ENCODE measurements at regions not wholly inside any gene's neighbourhood (a gene's known extent, or its start where the extent isn't known, plus 50 kb on each side); places are given as distances from the start of the nearest gene placed in this dataset.

DNA sequence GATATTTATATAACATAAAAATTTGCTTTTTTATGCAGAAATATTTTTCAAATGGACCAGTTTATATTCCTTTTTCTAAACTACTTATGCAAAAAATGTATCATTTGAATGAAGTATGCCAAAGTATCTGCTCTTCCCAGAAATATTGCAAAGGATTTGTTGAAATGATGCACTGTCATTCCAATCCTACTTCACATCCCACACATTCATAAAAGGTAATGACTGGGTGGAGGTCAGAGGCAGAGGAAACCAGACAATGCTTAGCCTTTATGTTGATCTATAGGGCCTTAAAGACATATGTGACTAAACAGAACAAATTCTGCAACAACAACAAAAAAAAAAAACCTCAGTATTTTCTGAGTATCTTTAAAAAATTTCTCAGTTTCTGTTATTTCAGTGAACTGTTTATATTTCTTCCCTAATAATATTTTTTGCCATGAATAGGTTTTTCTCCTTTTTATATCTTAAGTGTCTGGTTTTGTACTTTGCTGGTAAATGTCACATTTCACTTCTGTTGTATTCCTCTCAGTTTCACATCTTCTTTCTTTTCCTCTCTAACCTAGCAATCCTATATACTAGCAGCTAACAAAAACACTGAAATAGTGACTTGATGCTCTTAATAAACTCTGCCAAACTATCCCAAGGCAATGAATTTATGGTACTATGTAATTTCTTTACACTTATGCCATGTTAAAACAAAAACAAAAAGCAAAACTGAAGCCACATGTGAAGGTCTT, 374.1 kb downstream of the BCKDHB start:
- no peak for DNase-seq

DNA sequence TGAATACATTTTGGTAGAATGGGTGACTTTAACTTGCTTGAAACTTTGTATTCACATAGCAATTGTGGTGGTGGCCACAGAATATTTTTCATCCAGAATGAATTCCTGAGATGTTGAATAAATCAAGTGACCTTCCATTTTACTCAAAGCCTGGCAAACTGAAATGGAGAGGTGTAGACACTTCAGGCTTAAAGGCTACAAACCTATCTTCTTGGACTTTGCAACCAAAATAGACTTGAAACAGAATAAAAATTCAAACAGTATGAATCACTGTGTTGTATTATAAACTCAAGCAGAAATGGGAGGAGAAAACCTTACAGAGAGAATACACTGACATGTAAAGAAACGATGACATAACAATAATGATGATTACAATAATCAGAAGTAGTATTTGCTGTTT, 371.6 kb downstream of the BCKDHB start:
- no peak for DNase-seq

DNA sequence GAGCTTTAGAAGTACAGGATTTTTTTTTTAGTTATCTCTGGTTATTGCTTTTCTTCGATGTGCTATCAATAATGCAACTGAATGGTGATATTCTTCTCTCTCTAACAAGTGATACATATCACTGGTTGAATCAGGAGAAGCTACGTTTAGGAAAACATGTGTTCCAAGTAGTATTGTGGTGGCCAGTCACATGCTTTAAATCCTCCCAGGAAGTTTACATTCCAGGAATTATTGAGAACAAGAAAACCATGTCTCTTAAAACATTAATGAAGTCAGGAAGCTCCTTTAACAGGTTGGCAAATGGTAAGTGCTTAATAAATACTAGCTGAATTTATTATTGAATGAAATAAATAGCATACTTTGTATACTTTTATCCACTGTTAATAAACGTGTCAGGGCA, 371.1 kb downstream of the BCKDHB start:
- DNase-seq = no peak

DNA sequence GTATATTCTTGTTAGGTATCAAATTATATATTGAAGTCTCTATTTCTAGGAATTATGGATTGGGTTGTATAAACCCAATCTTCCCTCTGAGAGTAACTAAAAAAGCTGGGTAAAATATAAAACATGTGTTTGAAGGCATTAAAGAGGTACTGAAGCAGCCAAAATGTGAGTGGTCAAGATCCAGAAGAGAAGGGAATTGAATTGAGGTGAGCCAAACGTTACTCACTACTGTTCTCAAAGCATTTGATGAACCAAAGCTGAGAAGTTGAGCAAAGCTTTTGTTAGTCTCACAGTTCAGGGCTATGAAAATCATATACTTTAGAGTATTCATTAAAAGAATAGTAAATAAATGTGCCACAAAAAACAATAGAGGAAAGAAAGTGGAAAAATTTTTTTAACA, 365.8 kb downstream of the BCKDHB start:
- DNase-seq = no peak

DNA sequence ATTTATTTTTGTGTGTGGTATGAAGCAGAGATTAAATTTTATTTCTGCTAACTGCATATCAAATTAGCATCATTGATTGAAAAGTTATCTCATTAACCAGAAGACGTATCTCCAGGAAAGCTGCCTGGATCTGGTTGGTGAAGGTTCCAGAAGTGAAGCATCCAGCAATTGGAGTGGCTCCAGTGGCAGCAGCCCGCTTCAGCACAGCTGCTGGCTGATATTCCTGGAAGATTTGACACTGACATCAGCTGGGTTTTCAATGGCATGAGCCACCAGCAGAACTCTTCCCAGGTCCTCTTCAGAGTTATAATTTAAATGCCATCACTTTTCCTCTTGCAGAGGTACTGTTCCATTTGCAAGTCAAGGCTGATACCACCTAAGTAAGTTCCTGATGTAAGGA, 363.5 kb downstream of the BCKDHB start:
- no peak for DNase-seq

DNA sequence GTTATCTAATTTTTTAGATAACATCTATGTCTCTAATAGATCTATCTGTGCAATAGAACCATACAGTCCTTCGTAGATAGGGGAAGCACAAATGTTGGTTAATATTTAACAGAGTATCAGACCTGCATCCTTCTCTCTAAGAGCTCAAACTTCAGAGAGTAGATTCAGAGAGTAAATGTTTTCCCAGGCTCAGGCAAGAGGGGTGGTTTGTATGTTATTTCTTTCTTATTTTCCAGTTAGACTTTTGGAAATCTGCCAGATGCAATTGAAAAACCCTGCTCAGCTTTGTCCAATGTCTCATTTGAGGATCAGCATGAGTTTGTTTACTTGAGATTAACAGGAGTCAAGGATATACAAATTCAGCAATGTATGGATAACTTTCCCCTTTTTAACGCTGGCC, 361.9 kb downstream of the BCKDHB start:
- no peak for DNase-seq

DNA sequence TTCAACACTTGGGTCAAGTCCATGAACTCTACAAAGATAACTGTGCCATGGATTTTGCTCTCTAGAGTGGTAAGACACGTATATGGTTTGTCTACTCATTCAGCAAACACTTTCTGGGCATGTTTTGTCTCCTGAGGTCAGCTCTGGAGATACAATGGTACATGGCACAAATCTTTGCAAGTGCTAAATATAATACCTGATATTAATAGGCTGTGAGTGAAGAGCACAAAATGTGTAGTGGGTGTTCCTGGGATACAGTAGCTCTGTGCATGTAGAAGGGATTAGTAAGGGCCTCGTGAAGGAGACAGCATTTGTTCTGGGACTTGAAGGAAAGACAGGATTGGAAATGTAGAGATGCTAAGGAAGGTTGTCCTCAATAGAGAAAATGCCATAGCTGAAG, 360.9 kb downstream of the BCKDHB start:
- no peak for DNase-seq

DNA sequence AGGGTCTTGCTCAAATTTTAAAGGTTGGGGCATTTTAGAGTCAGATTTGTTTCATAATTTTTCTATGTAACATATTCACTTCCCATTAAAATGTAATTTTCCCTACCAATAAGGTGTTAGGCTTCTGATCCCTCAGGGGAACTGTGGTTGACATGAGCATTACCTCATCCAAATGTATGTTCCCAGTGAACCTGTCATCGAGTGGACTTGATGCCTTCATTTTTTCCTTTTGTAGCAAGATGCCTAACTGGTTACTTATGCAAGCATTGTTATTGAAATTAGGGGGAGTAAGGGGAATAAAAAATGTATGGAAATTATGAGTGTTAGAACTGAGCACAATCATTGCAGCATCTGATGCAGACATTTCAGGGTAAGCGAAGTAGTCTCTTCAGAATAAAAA, 360.5 kb downstream of the BCKDHB start:
- no peak for DNase-seq

DNA sequence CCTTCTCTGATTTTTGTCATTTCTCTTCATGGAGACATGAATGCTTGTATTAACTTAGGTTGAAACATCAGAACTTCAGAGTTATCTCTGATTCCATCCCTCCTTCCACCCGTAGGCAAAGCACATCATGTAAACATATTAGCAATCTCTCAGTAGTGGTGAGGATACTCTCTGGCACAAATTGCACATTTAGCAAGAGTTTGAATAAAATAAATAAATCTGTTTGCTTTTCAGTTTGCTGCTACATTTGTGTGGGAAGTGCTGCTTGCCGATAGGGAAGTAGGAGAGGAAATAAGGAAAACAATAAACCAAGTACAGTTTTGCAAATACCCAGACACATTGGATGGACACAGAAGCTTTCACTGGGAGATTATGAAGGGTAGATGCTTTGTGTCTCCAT, 359.0 kb downstream of the BCKDHB start:
- DNase-seq = no peak

DNA sequence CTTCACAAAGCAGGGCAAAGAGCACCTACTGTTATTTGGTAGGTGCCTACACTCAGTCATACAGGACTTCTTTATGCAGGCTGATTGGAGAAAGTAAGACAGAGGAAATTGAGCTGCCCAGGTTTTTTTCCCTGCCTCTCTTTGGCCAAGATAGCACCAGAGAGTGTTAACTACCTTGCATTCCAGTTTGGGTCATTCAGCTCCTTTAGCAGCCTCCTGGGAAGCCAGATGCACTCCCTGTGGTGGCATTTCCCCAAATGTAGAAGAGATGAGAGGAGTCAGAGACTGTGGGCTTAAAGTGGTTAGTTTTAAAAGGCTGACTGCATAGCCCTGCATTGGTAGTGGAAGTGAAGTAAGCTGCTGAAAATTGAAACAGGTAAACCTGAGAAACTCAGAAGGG, 358.4 kb downstream of the BCKDHB start:
- DNase-seq = no peak

DNA sequence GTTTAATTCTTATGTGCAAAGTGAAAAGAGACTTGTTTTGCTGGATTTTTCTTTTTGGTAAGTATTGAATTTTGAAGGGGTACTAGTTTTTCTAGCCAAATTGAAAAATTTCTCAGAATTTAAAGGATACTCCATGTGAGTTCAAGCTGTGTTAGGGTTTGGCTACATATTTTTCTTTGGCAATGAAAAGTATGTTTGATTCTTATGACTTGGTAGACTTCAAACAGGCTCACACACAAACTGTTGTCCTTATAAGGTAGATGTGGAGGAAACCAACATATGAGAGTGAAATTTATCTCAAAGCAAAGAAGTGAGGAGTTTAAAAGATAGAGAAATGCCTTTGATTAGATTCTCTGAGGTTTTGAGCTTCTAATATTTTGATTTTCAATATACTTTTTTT, 356.7 kb downstream of the BCKDHB start:
- DNase-seq = no peak

DNA sequence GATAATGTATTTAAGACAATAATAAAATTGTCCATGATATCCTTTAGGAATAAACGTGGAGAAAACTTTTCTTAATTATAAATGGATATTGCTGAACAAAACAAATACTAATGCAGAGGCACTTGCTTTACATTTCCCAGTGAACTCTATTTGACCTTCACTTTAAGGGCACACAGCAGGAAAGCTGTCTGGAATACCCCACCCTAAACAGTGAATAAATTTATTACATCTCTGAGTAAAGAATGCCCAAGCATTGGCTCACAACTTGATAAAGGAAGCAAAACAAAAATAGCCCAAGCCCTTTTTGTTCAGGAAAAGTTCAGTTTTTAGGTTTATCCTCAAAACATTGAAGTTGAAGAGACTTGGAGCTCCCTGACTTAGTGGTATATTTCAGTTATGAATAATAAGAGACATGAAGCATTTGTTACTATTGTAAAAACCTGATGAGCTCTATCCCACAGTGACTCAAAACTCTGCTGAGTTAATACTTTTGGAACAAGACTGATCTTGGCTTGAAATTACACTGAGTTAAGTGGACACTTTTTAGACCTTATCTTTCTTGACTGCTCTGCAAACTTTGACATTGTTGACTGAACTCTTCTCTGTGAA, 353.9 kb downstream of the BCKDHB start:
- DNase-seq = no peak

DNA sequence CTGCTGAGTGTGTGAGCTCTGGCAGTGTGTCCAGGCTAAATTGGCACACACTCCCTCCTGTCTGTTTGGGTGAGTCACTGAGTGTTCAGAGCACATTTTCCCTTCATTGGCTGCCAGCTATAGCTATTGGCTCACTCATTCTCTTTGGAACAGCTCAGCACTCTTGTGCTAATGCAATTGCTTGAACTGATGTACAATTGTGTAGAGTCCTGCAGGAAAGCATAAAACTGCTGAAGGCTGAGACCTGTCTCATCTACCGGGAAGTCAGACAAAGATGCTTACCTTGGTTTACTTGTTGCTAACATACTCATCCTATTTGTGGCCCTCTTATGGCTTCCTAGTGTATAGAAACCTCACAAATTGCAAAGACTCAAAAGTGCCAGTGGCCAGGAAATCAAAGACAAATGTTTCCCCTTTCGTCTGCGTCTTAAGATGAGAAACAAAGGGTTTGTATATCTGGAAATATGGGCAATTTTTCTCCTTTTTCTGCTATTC, 351.0 kb downstream of the BCKDHB start:
- no peak for DNase-seq

DNA sequence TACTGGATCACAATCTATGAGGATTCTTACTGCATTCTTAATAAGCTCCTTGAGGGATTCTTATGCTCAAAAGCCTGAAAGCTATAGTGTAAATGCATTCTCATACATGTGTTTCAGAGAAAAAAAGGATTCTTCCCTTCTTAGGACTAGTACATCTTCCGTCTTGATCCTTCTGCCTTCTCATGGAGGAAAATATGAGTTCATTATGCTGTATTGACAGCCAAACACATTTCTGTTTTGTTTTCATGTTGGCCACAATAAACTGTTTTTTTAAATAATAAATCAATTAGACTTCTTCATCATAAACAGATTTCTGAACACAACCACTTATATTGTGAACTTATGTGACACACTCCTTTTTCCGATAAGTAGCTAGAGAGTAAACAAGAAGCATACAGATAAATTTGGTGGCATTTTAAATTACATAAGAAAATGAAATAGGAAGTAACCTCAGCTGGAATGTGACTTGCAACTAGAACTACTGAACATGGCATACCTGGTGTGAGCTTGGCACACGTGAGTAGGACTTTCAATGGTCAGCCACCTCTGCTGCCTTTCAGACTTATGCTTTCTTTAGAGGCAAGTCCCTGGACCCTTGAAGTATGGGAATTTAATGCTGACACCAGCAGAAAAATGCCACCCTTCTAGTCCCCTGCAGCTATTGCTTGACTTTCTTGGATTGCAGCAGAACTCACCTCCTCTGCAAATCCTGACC, 350.4 kb downstream of the BCKDHB start:
- no peak for DNase-seq

DNA sequence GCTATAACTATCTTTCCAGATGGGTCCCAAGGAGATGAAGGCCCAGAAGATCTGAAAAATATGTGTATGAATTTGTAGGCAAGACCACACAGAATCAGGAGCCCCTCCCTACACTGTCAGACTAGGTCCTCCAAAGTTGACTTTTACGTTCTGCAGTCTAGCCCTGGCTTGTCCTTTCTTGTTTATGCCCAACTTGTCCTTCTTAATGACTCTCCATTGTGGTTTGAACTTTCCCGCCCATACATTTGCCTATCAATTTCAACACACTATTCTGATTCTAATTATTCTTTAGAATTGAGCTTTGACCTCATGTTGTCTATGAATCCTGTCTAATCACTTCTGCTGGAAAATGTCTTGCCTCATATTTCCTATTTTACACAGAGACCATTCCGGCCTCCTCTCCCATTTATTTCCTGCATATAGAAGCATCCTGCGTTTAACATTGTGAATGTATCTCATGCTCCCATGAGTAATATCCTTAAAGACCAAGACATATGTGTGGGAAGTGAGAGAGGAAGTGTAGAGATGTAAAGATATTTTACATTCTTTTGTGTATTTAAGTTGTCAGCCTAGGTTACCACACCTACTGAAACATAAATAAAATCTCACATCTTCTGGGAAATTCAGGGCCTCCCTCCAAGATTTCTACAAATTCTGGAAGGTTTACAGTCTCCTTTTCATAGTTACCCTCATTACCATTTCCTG, 348.3 kb downstream of the BCKDHB start:
- DNase-seq = no peak

DNA sequence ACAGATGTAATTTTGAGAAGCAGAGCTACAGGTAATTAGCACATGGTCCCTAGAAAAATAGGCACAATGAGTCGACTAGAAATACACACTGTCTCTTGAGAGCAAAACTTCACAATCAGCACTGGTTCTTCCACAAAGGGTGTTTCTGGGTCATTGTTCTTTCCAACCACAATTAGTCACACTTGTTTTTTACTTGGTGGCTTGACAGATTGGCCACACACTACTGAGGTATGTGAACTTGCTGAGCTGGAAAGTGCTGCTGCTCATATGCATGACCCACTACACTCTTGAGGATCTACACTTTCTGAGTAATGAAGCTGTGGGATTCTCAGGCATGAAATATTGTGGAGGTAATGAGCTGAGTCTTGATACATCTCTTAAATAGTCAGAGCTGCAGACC, 347.7 kb downstream of the BCKDHB start:
- peak; percentile 1 to 2 for DNase-seq

DNA sequence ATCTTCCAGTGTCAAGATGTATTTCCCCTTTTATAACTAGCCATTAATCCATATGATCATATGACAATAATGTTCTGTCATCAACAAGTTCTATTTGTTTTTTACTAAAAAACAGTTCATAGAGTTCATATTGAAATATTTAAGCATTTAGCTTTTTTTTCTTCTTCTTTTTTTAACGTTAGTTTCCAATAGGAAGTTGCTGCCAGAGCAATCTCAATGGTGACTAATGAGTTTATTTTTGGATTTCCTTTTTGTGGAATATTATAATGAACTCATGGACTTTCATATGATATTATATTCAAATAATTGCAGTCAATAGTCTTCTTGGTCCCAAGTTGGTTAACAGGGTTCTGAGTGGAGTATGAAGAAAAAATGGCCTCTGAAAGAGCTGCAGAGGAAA, 343.3 kb downstream of the BCKDHB start:
- no peak for DNase-seq

DNA sequence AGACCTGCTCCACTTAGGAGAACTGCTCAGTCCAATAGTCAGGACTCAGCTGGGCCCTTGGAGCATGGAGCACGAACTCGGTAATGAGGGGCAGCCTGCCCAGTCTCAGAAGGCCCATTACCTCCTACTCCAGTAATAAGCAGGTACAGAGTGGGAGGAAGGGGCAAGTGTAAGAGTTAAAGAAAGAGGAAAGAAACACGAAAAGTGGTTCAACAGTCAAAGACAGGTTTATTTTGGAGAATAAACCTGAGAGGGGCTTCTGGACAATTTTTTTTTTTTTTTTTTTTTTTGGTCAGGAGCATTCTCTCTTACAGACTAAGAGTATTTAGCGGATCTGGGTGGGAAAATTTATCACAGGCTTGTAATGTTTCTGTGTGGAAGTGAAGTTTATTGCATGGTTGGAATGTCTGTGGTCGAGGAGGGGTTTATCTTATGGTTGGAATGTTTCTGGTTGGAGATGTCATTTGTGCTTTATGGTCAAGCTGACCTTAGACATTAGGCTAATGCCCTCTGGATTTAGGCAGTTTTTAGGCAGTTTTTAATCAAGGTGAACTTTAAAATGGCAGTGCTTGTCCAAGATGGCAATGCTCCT, 340.1 kb downstream of the BCKDHB start:
- no peak for DNase-seq

DNA sequence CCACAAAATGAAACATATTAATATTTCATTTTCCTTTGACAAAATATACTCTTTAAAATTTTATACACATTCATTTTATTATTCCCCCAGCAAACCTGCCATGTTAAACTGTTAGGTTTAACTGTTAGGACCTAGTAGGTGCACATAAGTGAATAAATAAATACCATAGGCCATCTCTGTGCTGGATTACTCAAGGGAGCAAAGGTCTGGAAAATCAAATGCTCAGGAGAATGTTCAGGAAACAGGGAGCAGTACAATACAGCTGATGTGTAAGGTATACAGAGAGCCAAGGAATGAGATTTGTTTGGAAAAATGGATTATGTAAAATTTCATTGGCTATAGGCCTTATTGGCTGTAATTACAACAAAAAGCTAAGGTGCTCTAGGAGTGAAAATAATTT, 339.3 kb downstream of the BCKDHB start:
- no peak for DNase-seq

DNA sequence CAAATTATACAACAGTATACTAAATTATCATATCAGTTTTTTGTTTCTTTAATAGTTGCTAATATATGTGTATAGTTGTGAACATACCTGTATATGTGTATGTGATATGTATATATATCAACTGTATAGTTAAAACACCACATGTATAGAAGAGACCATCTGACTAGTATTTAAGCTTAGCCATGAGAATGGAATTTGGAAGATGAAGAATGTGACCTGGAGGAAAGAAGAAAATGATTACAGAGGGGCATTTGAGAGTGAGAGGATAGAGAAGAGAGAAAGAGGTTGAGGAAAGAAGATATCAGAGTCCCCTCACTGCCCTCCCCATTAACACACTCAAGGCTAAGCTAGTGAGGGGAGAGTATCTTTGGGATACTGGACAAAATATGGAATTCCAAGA, 335.9 kb downstream of the BCKDHB start:
- DNase-seq = no peak

DNA sequence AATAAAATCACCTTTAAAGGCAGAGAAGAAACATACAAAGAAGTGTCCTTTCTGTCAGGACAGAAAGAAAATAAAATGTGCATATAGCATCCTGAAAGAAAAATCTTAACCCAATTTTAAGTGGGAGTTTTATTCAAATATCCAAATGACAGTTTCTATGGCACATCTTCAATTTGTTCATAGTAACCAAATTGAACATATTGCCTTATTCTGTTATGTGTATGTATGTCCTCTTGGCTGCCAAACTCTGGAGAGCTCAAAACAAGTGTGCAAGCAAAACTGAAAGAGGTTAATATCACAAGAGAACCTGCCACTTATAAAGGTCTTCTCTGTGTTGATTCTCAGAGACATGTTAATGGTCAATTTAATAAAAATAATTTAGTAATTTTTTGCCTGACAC, 334.7 kb downstream of the BCKDHB start:
- DNase-seq = no peak

DNA sequence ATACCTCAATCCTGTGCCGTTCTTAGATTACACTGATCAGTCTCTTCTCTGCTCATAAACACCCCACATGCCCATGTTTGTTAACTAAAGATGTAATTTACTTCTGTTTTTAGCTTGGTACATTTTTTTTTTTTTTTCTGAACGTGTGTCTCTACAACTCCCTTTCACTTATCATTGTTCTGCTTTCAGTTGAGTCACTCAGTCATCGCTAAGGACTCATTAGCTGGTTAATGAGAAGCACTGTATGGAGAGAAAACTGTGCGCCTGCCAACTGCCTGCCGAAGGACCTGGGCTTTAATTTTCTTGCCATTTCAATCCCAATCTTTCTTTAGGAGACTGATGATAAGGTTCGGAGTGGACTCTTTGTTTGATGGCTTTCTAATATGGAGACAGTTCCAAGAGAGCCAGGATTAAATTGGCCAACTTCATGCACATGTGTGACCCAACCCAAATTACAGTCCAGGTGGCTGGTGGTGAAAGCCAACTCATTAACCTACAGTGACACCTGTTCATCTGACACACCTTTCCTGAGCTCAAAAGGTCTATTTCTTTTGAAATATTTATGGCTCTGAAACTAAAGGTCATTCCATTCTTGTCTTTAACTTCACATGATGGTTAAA, 334.1 kb downstream of the BCKDHB start:
- DNase-seq = no peak

All from CD4-positive, alpha-beta T cell treated with Interleukin-1 beta for 1 hour (primary cell).